GM06990 (cell line): ENCODE measurements at regions not wholly inside any gene's neighbourhood (a gene's known extent, or its start where the extent isn't known, plus 50 kb on each side); places are given as distances from the start of the nearest gene placed in this dataset.

Experiments used
- DNase-seq: peaks from one replicate; pipeline ENCODE4 v3.0.0-alpha.2; 2011; ENCODE audit not compliant: insufficient read length; ENCODE audit errors: extremely low read depth
- H3K27me3 ChIP-seq: replicated peaks from 2 replicates; pipeline ENCODE4 v1.6.0; 2011; ENCODE audit warnings: low read length; ENCODE audit not compliant: control insufficient read depth, insufficient read depth
- H3K36me3 ChIP-seq: 2 replicates; pipeline ENCODE4 v1.5.1; 2011; ENCODE audit warnings: low read length; ENCODE audit not compliant: control insufficient read depth, insufficient read depth
- H3K4me3 ChIP-seq: replicated peaks from 2 replicates; pipeline ENCODE4 v1.5.1; 2011; ENCODE audit warnings: low read depth, mild to moderate bottlenecking, control low read depth, low read length
- TF ChIP-seq, protein P1 (sequence below): IDR thresholded peaks from 2 replicates; pipeline ENCODE4 v1.5.1; 2011; ENCODE audit warnings: low read length, control low read depth, mild to moderate bottlenecking, inconsistent platforms; ENCODE audit not compliant: insufficient read depth, poor library complexity, severe bottlenecking

DNA sequence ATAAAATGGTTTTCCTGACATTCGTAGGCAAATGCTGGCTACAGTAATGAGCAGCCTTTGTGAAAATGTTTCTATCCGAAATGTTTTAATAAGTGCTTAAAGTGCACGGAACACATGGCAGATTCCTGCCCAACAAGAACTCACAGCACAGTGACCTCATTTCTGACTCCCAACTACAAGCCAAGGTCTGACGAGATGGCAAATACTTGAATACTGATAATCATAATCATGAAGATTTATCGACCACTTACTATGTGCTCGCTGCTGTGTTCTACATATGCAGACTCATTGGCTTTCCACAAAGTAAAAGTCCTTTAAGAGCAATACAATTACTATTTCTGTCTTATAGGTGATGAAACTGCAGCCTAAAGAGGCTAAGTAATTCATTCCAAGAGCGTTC lies 238.1 kb upstream of the CDH5 start:
- H3K4me3 ChIP-seq: no peak overlapping the region
- peaks cover 2% of the 10 kb centered on the region for H3K27me3 ChIP-seq
- no peaks in the 10 kb centered on the region for H3K36me3 ChIP-seq
- TF ChIP-seq, protein P1, sequence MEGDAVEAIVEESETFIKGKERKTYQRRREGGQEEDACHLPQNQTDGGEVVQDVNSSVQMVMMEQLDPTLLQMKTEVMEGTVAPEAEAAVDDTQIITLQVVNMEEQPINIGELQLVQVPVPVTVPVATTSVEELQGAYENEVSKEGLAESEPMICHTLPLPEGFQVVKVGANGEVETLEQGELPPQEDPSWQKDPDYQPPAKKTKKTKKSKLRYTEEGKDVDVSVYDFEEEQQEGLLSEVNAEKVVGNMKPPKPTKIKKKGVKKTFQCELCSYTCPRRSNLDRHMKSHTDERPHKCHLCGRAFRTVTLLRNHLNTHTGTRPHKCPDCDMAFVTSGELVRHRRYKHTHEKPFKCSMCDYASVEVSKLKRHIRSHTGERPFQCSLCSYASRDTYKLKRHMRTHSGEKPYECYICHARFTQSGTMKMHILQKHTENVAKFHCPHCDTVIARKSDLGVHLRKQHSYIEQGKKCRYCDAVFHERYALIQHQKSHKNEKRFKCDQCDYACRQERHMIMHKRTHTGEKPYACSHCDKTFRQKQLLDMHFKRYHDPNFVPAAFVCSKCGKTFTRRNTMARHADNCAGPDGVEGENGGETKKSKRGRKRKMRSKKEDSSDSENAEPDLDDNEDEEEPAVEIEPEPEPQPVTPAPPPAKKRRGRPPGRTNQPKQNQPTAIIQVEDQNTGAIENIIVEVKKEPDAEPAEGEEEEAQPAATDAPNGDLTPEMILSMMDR: no peak
- no peak for DNase-seq

DNA sequence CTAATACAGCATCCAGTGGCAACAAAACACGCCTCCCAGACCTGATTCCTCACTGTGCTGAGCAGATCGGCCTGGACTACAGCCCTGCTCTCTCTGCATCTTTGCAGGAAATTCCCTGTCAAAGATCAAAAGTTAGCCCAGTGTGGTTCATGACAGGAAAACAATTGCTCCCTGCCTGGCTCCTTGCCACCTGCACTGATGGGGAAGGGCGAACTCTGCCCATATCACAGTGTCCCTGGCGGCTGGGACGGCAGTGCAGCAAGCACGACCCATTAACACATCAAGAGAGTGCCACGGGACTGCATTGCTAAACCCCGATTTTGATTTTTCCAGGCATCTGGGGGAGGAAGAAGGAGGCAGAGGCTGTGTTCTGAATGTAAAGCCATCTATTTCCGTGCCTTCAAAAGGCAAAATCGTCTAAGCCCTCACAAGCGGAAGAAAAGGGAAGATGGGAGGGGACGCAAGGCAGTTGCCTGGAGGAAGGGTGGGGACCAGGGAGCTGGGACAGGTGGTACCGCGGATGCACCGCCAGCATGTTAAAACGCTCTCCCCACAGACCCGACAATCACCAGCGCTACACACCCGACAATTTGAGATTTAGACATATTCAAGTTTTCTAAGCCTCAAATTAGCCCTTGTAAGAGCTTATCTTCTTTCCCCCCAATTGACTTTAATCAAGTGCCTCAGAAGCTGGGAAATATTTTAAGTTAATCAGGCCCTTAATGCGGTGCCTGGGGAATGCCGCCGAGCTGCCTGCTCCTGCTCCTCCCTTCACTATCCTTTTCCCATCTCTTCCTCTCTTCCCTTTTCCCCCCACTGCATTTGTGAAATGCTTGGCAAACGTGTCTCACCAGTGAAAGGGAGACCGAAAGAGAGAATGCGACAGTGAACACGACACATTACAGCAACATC lies 238.8 kb upstream of the CDH5 start:
- no peak for DNase-seq
- H3K4me3 ChIP-seq: no peak overlapping the region
- TF ChIP-seq, protein P1: no peak
- H3K27me3 ChIP-seq: no peaks in the 10 kb centered on the region; the same call in none of the 2 replicates
- no peaks in the 10 kb centered on the region for H3K36me3 ChIP-seq

DNA sequence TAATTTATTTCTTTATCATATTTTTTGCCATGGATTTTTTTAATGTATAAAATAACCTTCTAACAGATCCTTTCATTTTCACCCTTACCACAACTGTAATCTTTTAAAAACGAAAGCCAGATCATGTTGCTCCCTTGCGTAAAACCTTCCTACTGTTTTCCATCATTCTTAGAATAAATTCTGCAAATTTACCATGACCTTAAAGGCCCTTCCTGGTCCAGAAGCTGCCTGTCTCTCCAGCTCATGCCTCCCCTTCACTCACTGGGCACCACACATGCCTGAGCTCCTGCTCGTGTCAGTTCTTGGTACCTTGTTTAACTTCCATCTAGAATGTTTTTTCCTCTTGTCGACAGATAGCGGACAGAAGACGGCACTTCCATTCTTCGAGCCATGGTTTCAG lies 245.0 kb upstream of the CDH5 start:
- Histone ChIP-seq H3K36me3 (no peaks in the 10 kb centered on the region), H3K4me3 (no peak overlapping the region), H3K27me3 (no peaks in the 10 kb centered on the region; the same call in none of the 2 replicates)
- DNase-seq: no peak
- TF ChIP-seq, protein P1: no peak

DNA sequence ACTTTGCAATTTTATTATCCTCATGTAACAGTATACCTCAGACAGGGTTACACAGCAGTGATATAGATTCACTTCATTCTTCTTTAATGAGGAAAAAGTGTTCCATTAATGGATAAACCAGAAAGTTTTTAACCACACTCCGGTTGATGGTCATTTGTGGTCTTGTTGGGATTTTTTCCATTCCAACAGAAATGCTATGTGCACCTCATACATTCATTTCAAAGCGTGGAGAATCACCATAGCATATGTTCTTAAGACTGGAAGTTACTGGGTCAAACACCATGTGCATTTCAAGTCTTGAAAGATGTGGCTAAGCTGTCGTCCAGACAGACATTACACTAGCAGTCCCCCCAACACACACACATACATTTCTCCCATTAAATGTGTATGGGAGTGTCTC lies 245.8 kb upstream of the CDH5 start:
- Histone ChIP-seq H3K4me3 (no peak overlapping the region), H3K36me3 (no peaks in the 10 kb centered on the region), H3K27me3 (no peaks in the 10 kb centered on the region; the same call in 1 of the 2 replicates)
- TF ChIP-seq, protein P1: no peak
- no peak for DNase-seq

DNA sequence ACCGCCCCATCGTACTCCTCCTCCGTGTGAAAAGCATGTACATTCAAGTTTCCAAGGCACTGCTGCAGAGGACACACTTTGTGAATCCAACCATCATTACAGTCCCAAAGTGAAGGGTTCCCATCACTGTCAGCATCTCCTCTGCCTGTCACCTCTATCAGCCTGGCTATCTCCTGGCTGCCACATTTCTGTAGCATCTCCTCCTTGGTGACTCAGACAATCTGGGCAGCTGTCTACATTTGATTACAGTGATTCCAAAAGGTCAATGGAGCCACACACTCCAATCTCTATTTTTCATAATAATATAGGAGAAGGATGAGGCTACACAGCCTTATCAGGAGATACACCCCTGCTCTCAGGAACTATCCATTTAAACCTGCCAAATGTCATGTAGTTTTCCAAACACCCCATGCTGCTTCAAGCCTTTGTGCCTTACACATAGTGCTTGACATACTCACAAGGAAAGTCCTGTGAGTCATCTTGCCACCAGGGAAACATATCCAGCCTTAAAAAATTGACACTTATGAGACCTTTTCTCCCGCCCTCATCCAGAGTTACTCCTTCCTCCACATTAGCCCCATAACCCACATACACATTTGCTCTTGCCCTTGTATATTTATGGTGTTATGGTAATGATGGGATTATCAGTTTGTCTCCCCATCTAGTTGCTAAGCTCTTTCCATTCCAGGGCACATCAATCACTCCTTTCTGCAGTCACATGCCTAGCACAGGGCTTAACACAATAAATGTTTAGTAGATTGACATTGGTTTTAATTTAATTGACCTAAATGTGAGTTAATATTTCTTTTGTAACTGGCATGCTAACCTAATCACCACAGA lies 250.1 kb upstream of the CDH5 start:
- TF ChIP-seq, protein P1: no peak
- H3K27me3 ChIP-seq: no peaks in the 10 kb centered on the region
- H3K4me3 ChIP-seq: no peak overlapping the region
- H3K36me3 ChIP-seq: no peaks in the 10 kb centered on the region
- no peak for DNase-seq
